GM10248 (cell line): ENCODE measurements at regions not wholly inside any gene's neighbourhood (a gene's known extent, or its start where the extent isn't known, plus 50 kb on each side); places are given as distances from the start of the nearest gene placed in this dataset.

ENCODE experiments used
- CTCF ChIA-PET: fragments of 300-600 bp; sonication (Branson Sonifier 250); formaldehyde crosslinking; extraction: SDS; loops from one replicate; lab custom pipeline; 2021; ENCODE audit warnings: antibody characterized with exemption; lab: Yijun Ruan, JAX
- POLR2A ChIA-PET: fragments of 350-650 bp; sonication (Branson Sonifier 250); formaldehyde crosslinking; extraction: SDS; loops from one replicate; lab custom pipeline; 2020; ENCODE audit warnings: antibody characterized with exemption; lab: Yijun Ruan, JAX
- DNase-seq: peaks from one replicate; pipeline ENCODE4 v3.0.0; 2012; ENCODE audit errors: extremely low spot score
- TF ChIP-seq, protein P1 (sequence below): IDR thresholded peaks from 2 replicates; pipeline ENCODE4 v1.5.1; 2012; ENCODE audit warnings: mild to moderate bottlenecking, low read depth; ENCODE audit errors: extremely low read depth, missing control alignments, control extremely low read depth

DNA sequence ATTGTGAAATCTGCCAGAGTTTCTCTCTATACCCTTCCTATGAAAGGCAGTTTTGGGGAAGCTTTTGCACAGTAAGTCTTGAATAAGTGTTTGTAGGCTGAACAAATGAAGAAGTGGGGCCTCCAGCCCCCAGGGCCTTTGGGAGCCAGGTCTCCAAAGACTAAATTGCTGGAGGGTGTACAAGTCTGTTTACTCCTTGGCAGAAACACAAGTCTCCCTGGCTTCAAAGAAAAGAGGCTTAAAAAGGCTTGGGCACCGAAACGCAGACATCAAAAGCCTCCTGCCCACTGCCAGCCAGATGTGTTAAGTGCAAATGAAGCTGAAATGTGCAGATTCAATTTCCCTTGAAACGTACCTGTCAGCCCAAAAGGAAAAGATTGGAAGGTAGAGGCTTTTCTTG, 146.3 kb downstream of the TMEM132E start:
- no peak for DNase-seq
- TF ChIP-seq, protein P1, sequence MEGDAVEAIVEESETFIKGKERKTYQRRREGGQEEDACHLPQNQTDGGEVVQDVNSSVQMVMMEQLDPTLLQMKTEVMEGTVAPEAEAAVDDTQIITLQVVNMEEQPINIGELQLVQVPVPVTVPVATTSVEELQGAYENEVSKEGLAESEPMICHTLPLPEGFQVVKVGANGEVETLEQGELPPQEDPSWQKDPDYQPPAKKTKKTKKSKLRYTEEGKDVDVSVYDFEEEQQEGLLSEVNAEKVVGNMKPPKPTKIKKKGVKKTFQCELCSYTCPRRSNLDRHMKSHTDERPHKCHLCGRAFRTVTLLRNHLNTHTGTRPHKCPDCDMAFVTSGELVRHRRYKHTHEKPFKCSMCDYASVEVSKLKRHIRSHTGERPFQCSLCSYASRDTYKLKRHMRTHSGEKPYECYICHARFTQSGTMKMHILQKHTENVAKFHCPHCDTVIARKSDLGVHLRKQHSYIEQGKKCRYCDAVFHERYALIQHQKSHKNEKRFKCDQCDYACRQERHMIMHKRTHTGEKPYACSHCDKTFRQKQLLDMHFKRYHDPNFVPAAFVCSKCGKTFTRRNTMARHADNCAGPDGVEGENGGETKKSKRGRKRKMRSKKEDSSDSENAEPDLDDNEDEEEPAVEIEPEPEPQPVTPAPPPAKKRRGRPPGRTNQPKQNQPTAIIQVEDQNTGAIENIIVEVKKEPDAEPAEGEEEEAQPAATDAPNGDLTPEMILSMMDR = no peak
- ChIA-PET POLR2A (no interaction called here), CTCF (interaction anchor here (0.9 kb wide), 1 partner anchor 19 kb away, joined by 3 read pairs; no protein-coding TSS in a partner anchor)

DNA sequence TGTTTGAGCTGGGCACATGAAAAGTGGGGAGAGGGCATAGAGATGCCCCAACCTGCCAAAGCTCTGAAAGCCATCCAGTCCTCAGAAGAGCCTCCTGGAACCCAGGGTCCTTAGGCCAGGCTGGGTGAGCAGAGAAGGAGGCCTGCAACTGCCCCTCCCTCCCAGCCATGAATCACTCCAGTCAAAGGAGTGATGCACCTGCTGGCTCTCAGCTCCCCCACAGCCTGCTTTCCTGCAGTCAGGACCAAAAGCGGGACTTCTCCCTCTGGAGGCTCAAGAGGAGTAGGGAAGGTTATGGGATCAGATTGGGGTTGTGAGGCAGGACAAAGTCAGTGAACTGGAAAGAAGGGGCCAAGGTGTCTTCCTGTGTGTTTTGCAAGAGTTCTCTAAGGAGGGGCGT, 145.6 kb downstream of the TMEM132E start:
- ChIA-PET POLR2A (no interaction called here), CTCF (interaction anchor here (0.9 to 1.7 kb wide), 2 partner anchors 8 to 19 kb away, joined by 3 to 4 read pairs; no protein-coding TSS in a partner anchor)
- no peak for DNase-seq
- TF ChIP-seq, protein P1 = no peak

DNA sequence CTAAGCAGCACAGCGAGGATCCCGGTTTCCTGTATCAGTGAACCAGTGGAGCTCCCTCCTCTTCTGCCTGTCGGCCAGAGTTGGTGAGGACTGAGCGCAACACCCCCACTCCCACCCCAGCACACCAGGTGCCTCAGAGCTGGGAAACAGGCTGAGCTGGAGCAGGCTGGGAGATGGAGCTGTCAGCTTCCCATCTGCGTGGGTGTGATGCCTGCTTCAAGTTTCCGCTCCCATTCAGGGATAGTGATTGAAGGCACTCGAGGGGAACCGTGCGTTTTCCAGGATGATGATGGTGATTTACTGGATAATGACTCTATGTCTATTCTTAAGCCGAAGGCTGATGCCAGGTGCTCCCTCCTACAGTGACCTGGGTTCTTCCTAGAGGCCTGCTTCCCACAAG, 144.5 kb downstream of the TMEM132E start:
- POLR2A ChIA-PET = no interaction called here

DNA sequence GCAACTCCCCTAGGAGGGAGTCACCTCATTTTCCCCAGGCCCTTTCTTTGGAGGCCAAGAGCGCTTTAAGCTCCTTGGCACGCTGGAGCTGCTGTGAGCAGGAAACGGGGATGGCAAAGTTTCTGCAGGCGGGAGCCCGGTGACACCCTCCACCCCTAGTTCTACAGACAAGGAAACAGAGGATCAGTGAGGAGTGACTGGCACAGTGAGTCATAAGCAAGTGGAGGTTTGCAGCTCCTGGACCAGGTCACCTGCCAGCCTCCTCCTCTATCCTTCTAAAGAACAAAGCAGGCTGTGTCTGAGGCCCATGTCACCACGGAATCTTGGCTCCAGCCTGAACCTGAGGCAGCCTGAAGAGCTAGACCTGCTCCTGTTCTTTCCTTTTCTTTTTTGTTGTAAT, 141.9 kb downstream of the TMEM132E start:
- DNase-seq = no peak
- TF ChIP-seq, protein P1 = no peak
- CTCF ChIA-PET = interaction anchor here (1.1 kb wide), 1 partner anchor 10 kb away, joined by 5 read pairs; no protein-coding TSS in a partner anchor
- POLR2A ChIA-PET = no interaction called here

More for the DNA sequence above, 144.5 kb downstream of the TMEM132E start:
- no peak for DNase-seq
- CTCF ChIA-PET = interaction anchor here (1.5 to 1.7 kb wide), 2 partner anchors 9 to 191 kb away, joined by 3 to 4 read pairs; no protein-coding TSS in a partner anchor
- TF ChIP-seq, protein P1 = no peak

DNA sequence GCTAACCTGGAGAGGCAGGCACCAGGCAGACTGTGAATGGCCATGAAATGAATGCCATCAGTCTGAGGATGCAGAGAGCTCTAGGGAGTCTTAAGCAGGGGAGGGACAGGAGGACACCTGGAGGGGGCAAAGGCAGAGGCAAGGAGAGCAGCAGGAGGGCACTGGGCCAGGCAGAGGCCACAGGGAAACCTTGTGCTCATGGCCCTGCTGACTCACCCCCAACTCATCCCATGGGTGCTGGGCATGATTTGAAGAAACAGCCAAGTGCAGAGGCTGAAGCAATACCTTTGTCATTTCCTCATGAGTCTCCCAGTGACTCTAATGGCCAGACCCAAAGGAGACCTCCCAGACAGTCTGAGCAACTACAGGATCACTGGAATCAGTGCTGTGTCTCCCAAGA, 141.4 kb downstream of the TMEM132E start:
- ChIA-PET CTCF (no interaction called here), POLR2A (no interaction called here)

DNA sequence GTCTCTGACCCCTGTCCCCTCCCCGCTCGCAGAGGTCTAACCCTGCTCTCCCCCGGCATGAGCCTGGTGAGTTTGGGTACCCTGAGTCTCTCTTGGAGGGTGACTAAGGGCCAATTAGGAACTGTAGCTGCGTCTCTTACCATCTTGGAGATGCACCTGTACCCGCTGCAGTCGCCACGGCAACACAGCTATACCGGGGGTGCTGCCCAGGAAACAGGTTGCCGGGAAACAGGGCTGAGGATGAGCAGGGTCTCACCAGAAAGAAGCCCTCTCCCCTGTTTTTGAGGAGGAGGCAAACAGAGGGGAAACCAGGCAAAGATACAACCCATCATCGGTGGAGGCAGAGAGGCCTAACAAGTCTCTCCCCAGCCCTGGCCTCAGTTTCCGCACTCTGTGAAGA, 140.2 kb downstream of the TMEM132E start:
- ChIA-PET CTCF (no interaction called here), POLR2A (no interaction called here)
- no peak for DNase-seq
- TF ChIP-seq, protein P1 = no peak

More for the DNA sequence above, 141.4 kb downstream of the TMEM132E start:
- TF ChIP-seq, protein P1 = no peak
- no peak for DNase-seq
